ENCODE measurements at regions not wholly inside any gene's neighbourhood (a gene's known extent, or its start where the extent isn't known, plus 50 kb on each side); places are given as distances from the start of the nearest gene placed in this dataset.

- TF ChIP-seq EP300 (IDR thresholded peaks at IDR 0.05; ENCODE audit: low read depth) (no peak), POLR2AphosphoS5 (IDR thresholded peaks at IDR 0.05) (no peak), CTCF (IDR thresholded peaks at IDR 0.05) (no peak), POLR2A (IDR thresholded peaks at IDR 0.05) (no peak)
- in situ Hi-C loops (cut with MboI; ENCODE audit: low pct_ligation_motif_present in 1 of 4, low pct_unique_long_range_greater_than_20kb in 1 of 4, low sequenced_read_pairs in 3 of 4): no loop called here
- no peaks in the 10 kb centered on the region for H3K9me3 ChIP-seq
- 4 to 9% methylated on average over 3 to 4 of the region's 4 CpGs for WGBS, 2 donors (ENCODE audit: low coverage in 1 of 2)
- intact Hi-C loops (cut with DNase I; ENCODE audit: low total_unique reads): no loop called here
- no peaks in the 10 kb centered on the region for H3K27me3 ChIP-seq
- H3K4me3 ChIP-seq: peak overlapping the region in 3 of 4 donors; percentile 17 to 24 (median 22)
- H3K27ac ChIP-seq: peak overlapping the region; percentile 66 to 74 (median 70)
- H3K4me1 ChIP-seq: peaks cover 0 to 43% (median 19%) of the 10 kb centered on the region in 4 donors
- no peaks in the 10 kb centered on the region for H3K36me3 ChIP-seq
- peak; percentile 81 for DNase-seq
Observed at GRCh38 chr13:80131204-80131603, 209.7 kb downstream of the SPRY2 start.

- TF ChIP-seq POLR2A (IDR thresholded peaks at IDR 0.05) (no peak), CTCF (IDR thresholded peaks at IDR 0.05) (no peak), POLR2AphosphoS5 (IDR thresholded peaks at IDR 0.05) (no peak), EP300 (IDR thresholded peaks at IDR 0.05; ENCODE audit: low read depth) (no peak)
- WGBS, 2 donors (ENCODE audit: low coverage in 1 of 2): 63 to 100% methylated on average over 1 of the region's 1 CpG
- Histone ChIP-seq H3K27me3 (no peaks in the 10 kb centered on the region), H3K4me3 (no peak overlapping the region), H3K36me3 (no peaks in the 10 kb centered on the region), H3K4me1 (peaks cover 0 to 14% (median 3%) of the 10 kb centered on the region in 4 donors), H3K9me3 (no peaks in the 10 kb centered on the region), H3K27ac (no peak overlapping the region)
- in situ Hi-C loops (cut with MboI; ENCODE audit: low pct_ligation_motif_present in 1 of 4, low pct_unique_long_range_greater_than_20kb in 1 of 4, low sequenced_read_pairs in 3 of 4) (no loop called here), intact Hi-C loops (cut with DNase I; ENCODE audit: low total_unique reads) (no loop called here)
- no peak for DNase-seq
Observed at GRCh38 chr13:80126389-80127068, 214.4 kb downstream of the SPRY2 start.

GRCh38 chr13:80123945-80124344, 217.0 kb downstream of the SPRY2 start:
- DNase-seq: no peak
- in situ Hi-C loops (cut with MboI; ENCODE audit: low pct_ligation_motif_present in 1 of 4, low pct_unique_long_range_greater_than_20kb in 1 of 4, low sequenced_read_pairs in 3 of 4) (no loop called here), intact Hi-C loops (cut with DNase I; ENCODE audit: low total_unique reads) (no loop called here)
- Histone ChIP-seq H3K4me1 (no peaks in the 10 kb centered on the region), H3K4me3 (no peak overlapping the region), H3K9me3 (no peaks in the 10 kb centered on the region), H3K36me3 (no peaks in the 10 kb centered on the region), H3K27ac (no peak overlapping the region), H3K27me3 (no peaks in the 10 kb centered on the region)
- TF ChIP-seq CTCF (IDR thresholded peaks at IDR 0.05) (no peak), POLR2A (IDR thresholded peaks at IDR 0.05) (no peak), POLR2AphosphoS5 (IDR thresholded peaks at IDR 0.05) (no peak), EP300 (IDR thresholded peaks at IDR 0.05; ENCODE audit: low read depth) (no peak)
- 86 to 92% methylated on average over 2 to 3 of the region's 3 CpGs for WGBS, 2 donors (ENCODE audit: low coverage in 1 of 2)

GRCh38 chr13:80121038-80121437, 219.9 kb downstream of the SPRY2 start:
- WGBS, 2 donors (ENCODE audit: low coverage in 1 of 2): 50 to 66% methylated on average over 1 of the region's 1 CpG
- no peaks in the 10 kb centered on the region for H3K27me3 ChIP-seq
- no peaks in the 10 kb centered on the region for H3K4me1 ChIP-seq
- DNase-seq: no peak
- no peak for TF ChIP-seq POLR2AphosphoS5 (IDR thresholded peaks at IDR 0.05)
- no peak for TF ChIP-seq CTCF (IDR thresholded peaks at IDR 0.05)
- TF ChIP-seq POLR2A (IDR thresholded peaks at IDR 0.05): no peak
- no peak for TF ChIP-seq EP300 (IDR thresholded peaks at IDR 0.05; ENCODE audit: low read depth)
- in situ Hi-C loops (cut with MboI; ENCODE audit: low pct_ligation_motif_present in 1 of 4, low pct_unique_long_range_greater_than_20kb in 1 of 4, low sequenced_read_pairs in 3 of 4) (no loop called here), intact Hi-C loops (cut with DNase I; ENCODE audit: low total_unique reads) (no loop called here)
- no peak overlapping the region for H3K4me3 ChIP-seq
- no peaks in the 10 kb centered on the region for H3K9me3 ChIP-seq
- H3K27ac ChIP-seq: no peak overlapping the region
- no peaks in the 10 kb centered on the region for H3K36me3 ChIP-seq

Measured in transverse colon (tissue), 4 donors.